WTC11 (cell line): ENCODE measurements at regions not wholly inside any gene's neighbourhood (a gene's known extent, or its start where the extent isn't known, plus 50 kb on each side); places are given as distances from the start of the nearest gene placed in this dataset.

Experiments used
- ATAC-seq: fragments of 200-7000 bp; cut with Tn5 transposase; 2 replicates; pipeline ENCODE4 v1.10.0; 2021; ENCODE audit warnings: mild to moderate bottlenecking, moderate library complexity
- CTCF ChIA-PET: fragments of 300-600 bp; sonication (Branson Sonifier 250); formaldehyde crosslinking; loops from one replicate; lab custom pipeline; 2021; ENCODE audit warnings: antibody characterized with exemption; lab: Charles Lee
- POLR2A ChIA-PET: fragments of 350-600 bp; sonication (Branson Sonifier 250); formaldehyde crosslinking; loops from one replicate; lab custom pipeline; 2021; ENCODE audit warnings: antibody characterized with exemption; lab: Charles Lee
- DNase-seq: peaks from one replicate; pipeline ENCODE4 v3.0.0; 2021; ENCODE audit warnings: low spot score
- H3K27ac Mint-ChIP-seq: 2 replicates; pipeline ENCODE4 v1.8.0; 2021; ENCODE audit warnings: mixed read lengths
- H3K27me3 Mint-ChIP-seq: 2 replicates; pipeline ENCODE4 v1.8.0; 2021; ENCODE audit warnings: low read depth, mild to moderate bottlenecking, moderate library complexity, mixed read lengths
- H3K36me3 Mint-ChIP-seq: 2 replicates; pipeline ENCODE4 v1.8.0; 2021; ENCODE audit warnings: mixed read lengths
- H3K4me1 Mint-ChIP-seq: 2 replicates; pipeline ENCODE4 v1.8.0; 2022; ENCODE audit warnings: mixed read lengths
- H3K4me3 Mint-ChIP-seq: 2 replicates; pipeline ENCODE4 v1.8.0; 2021; ENCODE audit warnings: mild to moderate bottlenecking, moderate library complexity, mixed read lengths
- H3K9me3 Mint-ChIP-seq: 2 replicates; pipeline ENCODE4 v1.8.0; 2021; ENCODE audit warnings: mixed read lengths
- ETV6 ChIP-seq: sonication (generic); formaldehyde crosslinking; IDR thresholded peaks from 2 replicates; pipeline ENCODE4 v1.8.1; 2022; ENCODE audit warnings: mild to moderate bottlenecking, missing genetic modification reagents
- GRHL2 ChIP-seq: fragments of 250-450 bp; sonication (Bioruptor Pico); IDR thresholded peaks from 2 replicates; pipeline ENCODE4 v1.8.0; 2022; ENCODE audit warnings: mild to moderate bottlenecking, moderate library complexity; ENCODE audit not compliant: insufficient replicate concordance, severe bottlenecking
- IRF2 ChIP-seq: sonication (generic); formaldehyde crosslinking; IDR thresholded peaks from 2 replicates; pipeline ENCODE4 v1.8.0; 2022; ENCODE audit warnings: low read depth, missing genetic modification reagents, borderline replicate concordance
- JAZF1 ChIP-seq: fragments of 250-450 bp; sonication (Bioruptor Pico); IDR thresholded peaks from 2 replicates; pipeline ENCODE4 v1.9.0; 2021; ENCODE audit warnings: moderate library complexity, mild to moderate bottlenecking, inconsistent platforms
- NR3C1 ChIP-seq: sonication (generic); formaldehyde crosslinking; conservative IDR thresholded peaks from 2 replicates; pipeline ENCODE4 v1.8.1; 2023; ENCODE audit warnings: low read depth, mild to moderate bottlenecking, missing genetic modification reagents
- OVOL2 ChIP-seq: fragments of 250-450 bp; sonication (Bioruptor Pico); IDR thresholded peaks from 2 replicates; pipeline ENCODE4 v1.9.0; 2021; ENCODE audit warnings: mild to moderate bottlenecking, borderline replicate concordance
- PREB ChIP-seq: sonication (generic); formaldehyde crosslinking; IDR thresholded peaks from 2 replicates; pipeline ENCODE4 v1.8.1; 2022; ENCODE audit warnings: mild to moderate bottlenecking, missing genetic modification reagents, moderate library complexity, borderline replicate concordance
- RORB ChIP-seq: fragments of 250-450 bp; sonication (Bioruptor Pico); IDR thresholded peaks from 2 replicates; pipeline ENCODE4 v1.9.0; 2021; ENCODE audit warnings: mild to moderate bottlenecking
- TEAD4 ChIP-seq: sonication (generic); formaldehyde crosslinking; IDR thresholded peaks from 2 replicates; pipeline ENCODE4 v1.8.0; 2022; ENCODE audit warnings: mild to moderate bottlenecking, missing genetic modification reagents
- USF2 ChIP-seq: sonication (generic); formaldehyde crosslinking; IDR thresholded peaks from 2 replicates; pipeline ENCODE4 v1.8.1; 2023; ENCODE audit warnings: mild to moderate bottlenecking, missing genetic modification reagents, moderate library complexity
- ZNF232 ChIP-seq: sonication (generic); formaldehyde crosslinking; IDR thresholded peaks from 2 replicates; pipeline ENCODE4 v1.8.0; 2022; ENCODE audit warnings: mild to moderate bottlenecking, missing genetic modification reagents
- ZNF263 ChIP-seq: sonication (generic); formaldehyde crosslinking; IDR thresholded peaks from 2 replicates; pipeline ENCODE4 v1.8.1; 2022; ENCODE audit warnings: low read depth, mild to moderate bottlenecking, moderate library complexity, missing genetic modification reagents
- ZNF423 ChIP-seq: fragments of 250-450 bp; sonication (Bioruptor Pico); IDR thresholded peaks from 2 replicates; pipeline ENCODE4 v2.1.2; 2022; ENCODE audit warnings: mild to moderate bottlenecking, moderate library complexity
- ZNF671 ChIP-seq: fragments of 250-450 bp; sonication (Bioruptor Pico); IDR thresholded peaks from 2 replicates; pipeline ENCODE4 v1.8.0; 2021; ENCODE audit warnings: mild to moderate bottlenecking
- TF ChIP-seq, protein P1 (sequence below): sonication (generic); formaldehyde crosslinking; conservative IDR thresholded peaks from 2 replicates; pipeline ENCODE4 v1.8.1; 2023; ENCODE audit warnings: mild to moderate bottlenecking, low read depth, missing genetic modification reagents, moderate library complexity
- TF ChIP-seq, protein P2 (sequence below): sonication (generic); formaldehyde crosslinking; IDR thresholded peaks from 2 replicates; pipeline ENCODE4 v1.8.0; 2022; ENCODE audit warnings: mild to moderate bottlenecking, missing genetic modification reagents
- TF ChIP-seq, protein P3 (sequence below): sonication (generic); formaldehyde crosslinking; IDR thresholded peaks from 2 replicates; pipeline ENCODE4 v1.8.0; 2023; ENCODE audit warnings: missing genetic modification reagents
- TF ChIP-seq, protein P4 (sequence below): sonication (generic); formaldehyde crosslinking; IDR thresholded peaks from 2 replicates; pipeline ENCODE4 v1.8.1; 2023; ENCODE audit warnings: mild to moderate bottlenecking, moderate library complexity, missing genetic modification reagents
- TF ChIP-seq, protein P5 (sequence below): fragments of 250-450 bp; sonication (Bioruptor Pico); IDR thresholded peaks from 2 replicates; pipeline ENCODE4 v1.9.0; 2021; ENCODE audit warnings: moderate library complexity, mild to moderate bottlenecking, inconsistent platforms, borderline replicate concordance
- TF ChIP-seq, protein P6 (sequence below): fragments of 200-600 bp; IDR thresholded peaks from 2 replicates; pipeline ENCODE4 v1.8.0; 2022; ENCODE audit warnings: antibody characterized with exemption
- TF ChIP-seq, protein P7 (sequence below): sonication (generic); formaldehyde crosslinking; IDR thresholded peaks from 2 replicates; pipeline ENCODE4 v1.8.0; 2022; ENCODE audit warnings: mild to moderate bottlenecking, missing genetic modification reagents
- TF ChIP-seq, protein P8 (sequence below): sonication (generic); formaldehyde crosslinking; IDR thresholded peaks from 2 replicates; pipeline ENCODE4 v1.8.1; 2022; ENCODE audit warnings: low read depth, mild to moderate bottlenecking, moderate library complexity, missing genetic modification reagents, borderline replicate concordance

DNA sequence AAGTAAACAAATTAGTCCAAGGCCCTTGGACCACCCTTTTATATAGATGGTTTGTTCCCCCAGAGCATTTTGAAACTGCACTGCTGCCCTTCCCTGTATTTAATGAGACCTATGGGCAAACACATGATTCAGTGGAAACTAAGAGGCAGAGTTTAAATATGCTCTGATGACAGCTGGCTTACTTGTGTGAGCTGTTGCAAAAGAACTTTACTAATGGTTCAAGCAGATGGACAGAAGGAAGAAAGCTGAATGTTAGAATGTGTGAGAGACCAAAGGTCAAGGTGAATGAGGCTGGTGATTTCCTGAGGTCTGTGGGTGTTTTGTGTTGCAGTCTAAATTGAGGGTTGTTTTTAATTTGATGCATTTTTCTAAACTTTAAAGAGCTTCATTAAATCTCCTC lies 123.0 kb upstream of the CEP162 start:
- TF ChIP-seq, protein P1, sequence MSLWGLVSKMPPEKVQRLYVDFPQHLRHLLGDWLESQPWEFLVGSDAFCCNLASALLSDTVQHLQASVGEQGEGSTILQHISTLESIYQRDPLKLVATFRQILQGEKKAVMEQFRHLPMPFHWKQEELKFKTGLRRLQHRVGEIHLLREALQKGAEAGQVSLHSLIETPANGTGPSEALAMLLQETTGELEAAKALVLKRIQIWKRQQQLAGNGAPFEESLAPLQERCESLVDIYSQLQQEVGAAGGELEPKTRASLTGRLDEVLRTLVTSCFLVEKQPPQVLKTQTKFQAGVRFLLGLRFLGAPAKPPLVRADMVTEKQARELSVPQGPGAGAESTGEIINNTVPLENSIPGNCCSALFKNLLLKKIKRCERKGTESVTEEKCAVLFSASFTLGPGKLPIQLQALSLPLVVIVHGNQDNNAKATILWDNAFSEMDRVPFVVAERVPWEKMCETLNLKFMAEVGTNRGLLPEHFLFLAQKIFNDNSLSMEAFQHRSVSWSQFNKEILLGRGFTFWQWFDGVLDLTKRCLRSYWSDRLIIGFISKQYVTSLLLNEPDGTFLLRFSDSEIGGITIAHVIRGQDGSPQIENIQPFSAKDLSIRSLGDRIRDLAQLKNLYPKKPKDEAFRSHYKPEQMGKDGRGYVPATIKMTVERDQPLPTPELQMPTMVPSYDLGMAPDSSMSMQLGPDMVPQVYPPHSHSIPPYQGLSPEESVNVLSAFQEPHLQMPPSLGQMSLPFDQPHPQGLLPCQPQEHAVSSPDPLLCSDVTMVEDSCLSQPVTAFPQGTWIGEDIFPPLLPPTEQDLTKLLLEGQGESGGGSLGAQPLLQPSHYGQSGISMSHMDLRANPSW (CRISPR knock-in tag): no peak
- TF ChIP-seq TEAD4 (CRISPR knock-in tag) (no peak), ZNF263 (CRISPR knock-in tag) (no peak), IRF2 (no peak), ETV6 (CRISPR knock-in tag) (no peak), GRHL2 (CRISPR knock-in tag) (no peak), RORB (CRISPR knock-in tag) (no peak), NR3C1 (no peak), OVOL2 (no peak), USF2 (no peak)
- TF ChIP-seq, protein P2, sequence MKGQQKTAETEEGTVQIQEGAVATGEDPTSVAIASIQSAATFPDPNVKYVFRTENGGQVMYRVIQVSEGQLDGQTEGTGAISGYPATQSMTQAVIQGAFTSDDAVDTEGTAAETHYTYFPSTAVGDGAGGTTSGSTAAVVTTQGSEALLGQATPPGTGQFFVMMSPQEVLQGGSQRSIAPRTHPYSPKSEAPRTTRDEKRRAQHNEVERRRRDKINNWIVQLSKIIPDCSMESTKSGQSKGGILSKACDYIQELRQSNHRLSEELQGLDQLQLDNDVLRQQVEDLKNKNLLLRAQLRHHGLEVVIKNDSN (CRISPR knock-in tag): no peak
- TF ChIP-seq, protein P3, sequence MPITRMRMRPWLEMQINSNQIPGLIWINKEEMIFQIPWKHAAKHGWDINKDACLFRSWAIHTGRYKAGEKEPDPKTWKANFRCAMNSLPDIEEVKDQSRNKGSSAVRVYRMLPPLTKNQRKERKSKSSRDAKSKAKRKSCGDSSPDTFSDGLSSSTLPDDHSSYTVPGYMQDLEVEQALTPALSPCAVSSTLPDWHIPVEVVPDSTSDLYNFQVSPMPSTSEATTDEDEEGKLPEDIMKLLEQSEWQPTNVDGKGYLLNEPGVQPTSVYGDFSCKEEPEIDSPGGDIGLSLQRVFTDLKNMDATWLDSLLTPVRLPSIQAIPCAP: no peak
- TF ChIP-seq, protein P4, sequence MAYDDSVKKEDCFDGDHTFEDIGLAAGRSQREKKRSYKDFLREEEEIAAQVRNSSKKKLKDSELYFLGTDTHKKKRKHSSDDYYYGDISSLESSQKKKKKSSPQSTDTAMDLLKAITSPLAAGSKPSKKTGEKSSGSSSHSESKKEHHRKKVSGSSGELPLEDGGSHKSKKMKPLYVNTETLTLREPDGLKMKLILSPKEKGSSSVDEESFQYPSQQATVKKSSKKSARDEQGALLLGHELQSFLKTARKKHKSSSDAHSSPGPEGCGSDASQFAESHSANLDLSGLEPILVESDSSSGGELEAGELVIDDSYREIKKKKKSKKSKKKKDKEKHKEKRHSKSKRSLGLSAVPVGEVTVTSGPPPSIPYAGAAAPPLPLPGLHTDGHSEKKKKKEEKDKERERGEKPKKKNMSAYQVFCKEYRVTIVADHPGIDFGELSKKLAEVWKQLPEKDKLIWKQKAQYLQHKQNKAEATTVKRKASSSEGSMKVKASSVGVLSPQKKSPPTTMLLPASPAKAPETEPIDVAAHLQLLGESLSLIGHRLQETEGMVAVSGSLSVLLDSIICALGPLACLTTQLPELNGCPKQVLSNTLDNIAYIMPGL (CRISPR knock-in tag): no peak
- TF ChIP-seq, protein P5, sequence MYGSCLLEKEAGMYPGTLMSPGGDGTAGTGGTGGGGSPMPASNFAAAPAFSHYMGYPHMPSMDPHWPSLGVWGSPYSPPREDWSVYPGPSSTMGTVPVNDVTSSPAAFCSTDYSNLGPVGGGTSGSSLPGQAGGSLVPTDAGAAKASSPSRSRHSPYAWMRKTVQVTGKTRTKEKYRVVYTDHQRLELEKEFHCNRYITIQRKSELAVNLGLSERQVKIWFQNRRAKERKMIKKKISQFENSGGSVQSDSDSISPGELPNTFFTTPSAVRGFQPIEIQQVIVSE (CRISPR knock-in tag): no peak
- Mint-ChIP-seq H3K9me3 (peaks cover 5% of the 10 kb centered on the region), H3K4me3 (no peak overlapping the region), H3K27me3 (no peaks in the 10 kb centered on the region), H3K27ac (no peak overlapping the region), H3K36me3 (no peaks in the 10 kb centered on the region), H3K4me1 (no peaks in the 10 kb centered on the region)
- ATAC-seq: no peak
- no peak for DNase-seq
- ChIA-PET POLR2A (no interaction called here), CTCF (no interaction called here)

GRCh38 chr6:84349542-84349941 lies 122.1 kb upstream of the CEP162 start:
- H3K9me3 Mint-ChIP-seq: no peaks in the 10 kb centered on the region
- ChIA-PET CTCF (no interaction called here), POLR2A (no interaction called here)
- no peak overlapping the region for H3K27ac Mint-ChIP-seq
- no peaks in the 10 kb centered on the region for H3K4me1 Mint-ChIP-seq
- H3K36me3 Mint-ChIP-seq: no peaks in the 10 kb centered on the region
- H3K27me3 Mint-ChIP-seq: no peaks in the 10 kb centered on the region
- ATAC-seq (no peak), DNase-seq (no peak)
- no peak overlapping the region for H3K4me3 Mint-ChIP-seq
- TF ChIP-seq ZNF232 (CRISPR knock-in tag) (no peak), PREB (CRISPR knock-in tag) (no peak), ZNF671 (CRISPR knock-in tag) (no peak), JAZF1 (CRISPR knock-in tag) (no peak), ZNF423 (CRISPR knock-in tag) (no peak), ZNF263 (CRISPR knock-in tag) (no peak)
- TF ChIP-seq, protein P6, sequence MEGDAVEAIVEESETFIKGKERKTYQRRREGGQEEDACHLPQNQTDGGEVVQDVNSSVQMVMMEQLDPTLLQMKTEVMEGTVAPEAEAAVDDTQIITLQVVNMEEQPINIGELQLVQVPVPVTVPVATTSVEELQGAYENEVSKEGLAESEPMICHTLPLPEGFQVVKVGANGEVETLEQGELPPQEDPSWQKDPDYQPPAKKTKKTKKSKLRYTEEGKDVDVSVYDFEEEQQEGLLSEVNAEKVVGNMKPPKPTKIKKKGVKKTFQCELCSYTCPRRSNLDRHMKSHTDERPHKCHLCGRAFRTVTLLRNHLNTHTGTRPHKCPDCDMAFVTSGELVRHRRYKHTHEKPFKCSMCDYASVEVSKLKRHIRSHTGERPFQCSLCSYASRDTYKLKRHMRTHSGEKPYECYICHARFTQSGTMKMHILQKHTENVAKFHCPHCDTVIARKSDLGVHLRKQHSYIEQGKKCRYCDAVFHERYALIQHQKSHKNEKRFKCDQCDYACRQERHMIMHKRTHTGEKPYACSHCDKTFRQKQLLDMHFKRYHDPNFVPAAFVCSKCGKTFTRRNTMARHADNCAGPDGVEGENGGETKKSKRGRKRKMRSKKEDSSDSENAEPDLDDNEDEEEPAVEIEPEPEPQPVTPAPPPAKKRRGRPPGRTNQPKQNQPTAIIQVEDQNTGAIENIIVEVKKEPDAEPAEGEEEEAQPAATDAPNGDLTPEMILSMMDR: no peak
- TF ChIP-seq, protein P7, sequence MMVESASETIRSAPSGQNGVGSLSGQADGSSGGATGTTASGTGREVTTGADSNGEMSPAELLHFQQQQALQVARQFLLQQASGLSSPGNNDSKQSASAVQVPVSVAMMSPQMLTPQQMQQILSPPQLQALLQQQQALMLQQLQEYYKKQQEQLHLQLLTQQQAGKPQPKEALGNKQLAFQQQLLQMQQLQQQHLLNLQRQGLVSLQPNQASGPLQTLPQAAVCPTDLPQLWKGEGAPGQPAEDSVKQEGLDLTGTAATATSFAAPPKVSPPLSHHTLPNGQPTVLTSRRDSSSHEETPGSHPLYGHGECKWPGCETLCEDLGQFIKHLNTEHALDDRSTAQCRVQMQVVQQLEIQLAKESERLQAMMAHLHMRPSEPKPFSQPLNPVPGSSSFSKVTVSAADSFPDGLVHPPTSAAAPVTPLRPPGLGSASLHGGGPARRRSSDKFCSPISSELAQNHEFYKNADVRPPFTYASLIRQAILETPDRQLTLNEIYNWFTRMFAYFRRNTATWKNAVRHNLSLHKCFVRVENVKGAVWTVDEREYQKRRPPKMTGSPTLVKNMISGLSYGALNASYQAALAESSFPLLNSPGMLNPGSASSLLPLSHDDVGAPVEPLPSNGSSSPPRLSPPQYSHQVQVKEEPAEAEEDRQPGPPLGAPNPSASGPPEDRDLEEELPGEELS (CRISPR knock-in tag): no peak
- TF ChIP-seq, protein P8, sequence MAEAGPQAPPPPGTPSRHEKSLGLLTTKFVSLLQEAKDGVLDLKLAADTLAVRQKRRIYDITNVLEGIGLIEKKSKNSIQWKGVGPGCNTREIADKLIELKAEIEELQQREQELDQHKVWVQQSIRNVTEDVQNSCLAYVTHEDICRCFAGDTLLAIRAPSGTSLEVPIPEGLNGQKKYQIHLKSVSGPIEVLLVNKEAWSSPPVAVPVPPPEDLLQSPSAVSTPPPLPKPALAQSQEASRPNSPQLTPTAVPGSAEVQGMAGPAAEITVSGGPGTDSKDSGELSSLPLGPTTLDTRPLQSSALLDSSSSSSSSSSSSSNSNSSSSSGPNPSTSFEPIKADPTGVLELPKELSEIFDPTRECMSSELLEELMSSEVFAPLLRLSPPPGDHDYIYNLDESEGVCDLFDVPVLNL (CRISPR knock-in tag): no peak
